ENCODE measurements at regions not wholly inside any gene's neighbourhood (a gene's known extent, or its start where the extent isn't known, plus 50 kb on each side); places are given as distances from the start of the nearest gene placed in this dataset.

GRCh38 chr2:239805043-239805329 is 220.2 kb downstream of the NDUFA10 start:
- H3K9me3 ChIP-seq (ENCODE audit: control insufficient read depth, insufficient read depth, low read depth, low read length) = no peaks in the 10 kb centered on the region
- no peak overlapping the region for H3K27ac ChIP-seq (ENCODE audit: insufficient read depth, low read length)
- TF ChIP-seq CTCF (conservative IDR thresholded peaks at IDR 0.05 in 1 of 2, IDR thresholded peaks at IDR 0.05 in 1 of 2; ENCODE audit: low read depth in 1 of 2, low read length in 2 of 2) (no peak), EZH2 (IDR thresholded peaks at IDR 0.05; ENCODE audit: low read length, missing control alignments) (no peak)
- no peaks in the 10 kb centered on the region for H3K79me2 ChIP-seq (ENCODE audit: control insufficient read depth, insufficient read depth, low read length)
- DNase-seq (ENCODE audit: low read depth in 2 of 2) = no peak
- no peaks in the 10 kb centered on the region for H3K4me1 ChIP-seq (ENCODE audit: control insufficient read depth, extremely low read depth, insufficient read depth, low read length)
- H4K20me1 ChIP-seq (ENCODE audit: control insufficient read depth, extremely low read depth, insufficient read depth, low read length) = no peaks in the 10 kb centered on the region
- H2AFZ ChIP-seq (ENCODE audit: low read length) = no peak overlapping the region
- H3K4me2 ChIP-seq (ENCODE audit: extremely low read depth, insufficient read depth, low read length) = no peak overlapping the region
- H3K27me3 ChIP-seq (ENCODE audit: control insufficient read depth, insufficient read depth, low read length) = no peaks in the 10 kb centered on the region
- H3K4me3 ChIP-seq (replicated peaks in 1 of 4; ENCODE audit: control extremely low read depth in 1 of 4, insufficient read depth in 1 of 4, low read depth in 3 of 4, low read length in 4 of 4) = no peak overlapping the region
- no peak overlapping the region for H3K9ac ChIP-seq (ENCODE audit: insufficient read depth, low read length)
- no peaks in the 10 kb centered on the region for H3K36me3 ChIP-seq (ENCODE audit: control insufficient read depth, insufficient read depth, low read length)

GRCh38 chr2:239804161-239805042 is 220.7 kb downstream of the NDUFA10 start:
- no peaks in the 10 kb centered on the region for H4K20me1 ChIP-seq (ENCODE audit: control insufficient read depth, extremely low read depth, insufficient read depth, low read length)
- TF ChIP-seq EZH2 (IDR thresholded peaks at IDR 0.05; ENCODE audit: low read length, missing control alignments) = no peak
- TF ChIP-seq CTCF (conservative IDR thresholded peaks at IDR 0.05 in 1 of 2, IDR thresholded peaks at IDR 0.05 in 1 of 2; ENCODE audit: low read depth in 1 of 2, low read length in 2 of 2) = no peak
- H3K4me1 ChIP-seq (ENCODE audit: control insufficient read depth, extremely low read depth, insufficient read depth, low read length) = no peaks in the 10 kb centered on the region
- no peak overlapping the region for H3K9ac ChIP-seq (ENCODE audit: insufficient read depth, low read length)
- no peaks in the 10 kb centered on the region for H3K9me3 ChIP-seq (ENCODE audit: control insufficient read depth, insufficient read depth, low read depth, low read length)
- H3K36me3 ChIP-seq (ENCODE audit: control insufficient read depth, insufficient read depth, low read length) = no peaks in the 10 kb centered on the region
- no peak overlapping the region for H3K4me2 ChIP-seq (ENCODE audit: extremely low read depth, insufficient read depth, low read length)
- H3K27me3 ChIP-seq (ENCODE audit: control insufficient read depth, insufficient read depth, low read length) = no peaks in the 10 kb centered on the region
- H3K79me2 ChIP-seq (ENCODE audit: control insufficient read depth, insufficient read depth, low read length) = no peaks in the 10 kb centered on the region
- H3K4me3 ChIP-seq (replicated peaks in 1 of 4; ENCODE audit: control extremely low read depth in 1 of 4, insufficient read depth in 1 of 4, low read depth in 3 of 4, low read length in 4 of 4) = no peak overlapping the region
- H2AFZ ChIP-seq (ENCODE audit: low read length) = no peak overlapping the region
- DNase-seq (ENCODE audit: low read depth in 2 of 2) = no peak
- no peak overlapping the region for H3K27ac ChIP-seq (ENCODE audit: insufficient read depth, low read length)

GRCh38 chr2:239803766-239804115 is 221.4 kb downstream of the NDUFA10 start:
- Histone ChIP-seq H3K4me3 (replicated peaks in 1 of 4; ENCODE audit: control extremely low read depth in 1 of 4, insufficient read depth in 1 of 4, low read depth in 3 of 4, low read length in 4 of 4) (no peak overlapping the region), H2AFZ (ENCODE audit: low read length) (no peak overlapping the region), H3K36me3 (ENCODE audit: control insufficient read depth, insufficient read depth, low read length) (no peaks in the 10 kb centered on the region), H3K9ac (ENCODE audit: insufficient read depth, low read length) (no peak overlapping the region), H3K27me3 (ENCODE audit: control insufficient read depth, insufficient read depth, low read length) (no peaks in the 10 kb centered on the region), H3K27ac (ENCODE audit: insufficient read depth, low read length) (no peak overlapping the region), H3K9me3 (ENCODE audit: control insufficient read depth, insufficient read depth, low read depth, low read length) (no peaks in the 10 kb centered on the region), H3K4me2 (ENCODE audit: extremely low read depth, insufficient read depth, low read length) (no peak overlapping the region), H3K4me1 (ENCODE audit: control insufficient read depth, extremely low read depth, insufficient read depth, low read length) (no peaks in the 10 kb centered on the region), H3K79me2 (ENCODE audit: control insufficient read depth, insufficient read depth, low read length) (no peaks in the 10 kb centered on the region), H4K20me1 (ENCODE audit: control insufficient read depth, extremely low read depth, insufficient read depth, low read length) (no peaks in the 10 kb centered on the region)
- DNase-seq (ENCODE audit: low read depth in 2 of 2) = no peak
- TF ChIP-seq EZH2 (IDR thresholded peaks at IDR 0.05; ENCODE audit: low read length, missing control alignments) (no peak), CTCF (conservative IDR thresholded peaks at IDR 0.05 in 1 of 2, IDR thresholded peaks at IDR 0.05 in 1 of 2; ENCODE audit: low read depth in 1 of 2, low read length in 2 of 2) (no peak)
